ENCODE measurements at regions not wholly inside any gene's neighbourhood (a gene's known extent, or its start where the extent isn't known, plus 50 kb on each side); places are given as distances from the start of the nearest gene placed in this dataset.

GRCh38 chr7:119703895-119704294 is 569.1 kb upstream of the KCND2 start:
- TF ChIP-seq, protein P1, sequence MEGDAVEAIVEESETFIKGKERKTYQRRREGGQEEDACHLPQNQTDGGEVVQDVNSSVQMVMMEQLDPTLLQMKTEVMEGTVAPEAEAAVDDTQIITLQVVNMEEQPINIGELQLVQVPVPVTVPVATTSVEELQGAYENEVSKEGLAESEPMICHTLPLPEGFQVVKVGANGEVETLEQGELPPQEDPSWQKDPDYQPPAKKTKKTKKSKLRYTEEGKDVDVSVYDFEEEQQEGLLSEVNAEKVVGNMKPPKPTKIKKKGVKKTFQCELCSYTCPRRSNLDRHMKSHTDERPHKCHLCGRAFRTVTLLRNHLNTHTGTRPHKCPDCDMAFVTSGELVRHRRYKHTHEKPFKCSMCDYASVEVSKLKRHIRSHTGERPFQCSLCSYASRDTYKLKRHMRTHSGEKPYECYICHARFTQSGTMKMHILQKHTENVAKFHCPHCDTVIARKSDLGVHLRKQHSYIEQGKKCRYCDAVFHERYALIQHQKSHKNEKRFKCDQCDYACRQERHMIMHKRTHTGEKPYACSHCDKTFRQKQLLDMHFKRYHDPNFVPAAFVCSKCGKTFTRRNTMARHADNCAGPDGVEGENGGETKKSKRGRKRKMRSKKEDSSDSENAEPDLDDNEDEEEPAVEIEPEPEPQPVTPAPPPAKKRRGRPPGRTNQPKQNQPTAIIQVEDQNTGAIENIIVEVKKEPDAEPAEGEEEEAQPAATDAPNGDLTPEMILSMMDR (IDR thresholded peaks at IDR 0.05; ENCODE audit: borderline replicate concordance, insufficient read depth, low read depth, low read length), result no peak
- no peak overlapping the region for H3K4me3 ChIP-seq (ENCODE audit: low read depth, low read length)

GRCh38 chr7:119706608-119707007 is 566.4 kb upstream of the KCND2 start:
- TF ChIP-seq, protein P1 (IDR thresholded peaks at IDR 0.05; ENCODE audit: borderline replicate concordance, insufficient read depth, low read depth, low read length), result no peak
- H3K4me3 ChIP-seq (ENCODE audit: low read depth, low read length), result no peak overlapping the region

GRCh38 chr7:119708891-119709290 is 564.1 kb upstream of the KCND2 start:
- no peak overlapping the region for H3K4me3 ChIP-seq (ENCODE audit: low read depth, low read length)
- TF ChIP-seq, protein P1 (IDR thresholded peaks at IDR 0.05; ENCODE audit: borderline replicate concordance, insufficient read depth, low read depth, low read length), result no peak

DNA sequence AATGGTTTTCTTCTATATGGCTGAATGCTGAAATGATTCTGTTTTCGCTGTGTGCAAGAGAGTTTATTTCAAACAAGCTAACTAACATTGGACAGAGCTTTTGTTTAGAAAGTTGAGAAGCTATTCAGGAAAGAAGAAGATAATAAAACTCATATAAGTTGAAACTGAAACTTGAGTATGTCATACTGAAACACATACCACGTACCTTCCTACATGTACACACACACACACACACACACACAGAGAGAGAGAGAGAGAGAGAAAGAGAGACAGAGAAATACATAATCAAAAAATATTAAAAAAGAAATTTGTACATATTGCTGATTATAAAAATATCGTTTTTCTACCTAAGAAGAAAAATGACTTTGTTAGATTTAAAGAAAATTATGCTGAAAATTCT is 561.9 kb upstream of the KCND2 start:
- TF ChIP-seq, protein P1 (IDR thresholded peaks at IDR 0.05; ENCODE audit: borderline replicate concordance, insufficient read depth, low read depth, low read length), result no peak
- no peak overlapping the region for H3K4me3 ChIP-seq (ENCODE audit: low read depth, low read length)

DNA sequence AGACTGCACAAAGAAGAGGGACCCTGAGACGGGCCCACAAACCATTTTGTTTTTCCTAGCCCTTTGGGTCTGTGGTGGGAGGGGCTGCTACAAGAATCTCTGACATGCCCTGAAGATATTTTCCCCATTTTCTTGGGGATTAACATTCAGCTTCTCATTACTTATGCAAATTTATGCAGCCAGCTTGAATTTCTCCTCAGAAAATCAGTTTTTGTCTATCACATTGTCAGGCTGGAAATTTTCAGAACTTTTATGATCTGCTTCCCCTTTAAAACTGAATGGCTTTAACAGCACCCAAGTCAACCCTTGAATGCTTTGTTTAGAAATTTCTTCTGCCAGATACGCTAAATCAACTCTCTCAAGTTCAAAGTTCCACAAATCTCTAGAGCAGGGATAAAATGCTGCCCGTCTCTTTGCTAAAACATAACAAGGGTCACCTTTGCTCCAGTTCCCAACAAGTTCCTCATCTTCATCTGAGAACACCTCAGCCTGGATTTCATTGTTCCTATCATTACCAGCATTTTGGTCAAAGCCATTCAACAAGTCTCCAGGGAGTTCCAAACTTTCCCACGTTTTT is 560.0 kb upstream of the KCND2 start:
- TF ChIP-seq, protein P1 (IDR thresholded peaks at IDR 0.05; ENCODE audit: borderline replicate concordance, insufficient read depth, low read depth, low read length), result no peak
- H3K4me3 ChIP-seq (ENCODE audit: low read depth, low read length), result no peak overlapping the region

DNA sequence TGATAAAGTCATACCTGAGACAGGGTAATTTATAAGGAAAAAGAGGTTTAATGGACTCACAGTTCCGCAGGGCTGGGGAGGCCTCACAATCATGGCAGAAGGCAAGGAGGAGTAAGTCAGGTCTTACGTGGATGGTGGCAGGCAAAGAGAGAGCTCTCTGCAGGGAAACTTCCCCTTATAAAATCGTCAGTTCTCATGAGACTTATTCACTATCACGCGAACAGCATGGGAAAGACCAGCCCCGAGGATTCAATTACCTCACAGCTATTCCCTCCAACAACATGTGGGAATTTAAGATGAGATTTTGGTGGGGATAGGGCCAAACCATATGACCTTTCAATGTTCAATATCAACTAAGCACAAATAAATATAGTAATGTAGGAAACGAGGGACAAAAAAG is 559.4 kb upstream of the KCND2 start:
- H3K4me3 ChIP-seq (ENCODE audit: low read depth, low read length), result no peak overlapping the region
- TF ChIP-seq, protein P1 (IDR thresholded peaks at IDR 0.05; ENCODE audit: borderline replicate concordance, insufficient read depth, low read depth, low read length), result no peak

- TF ChIP-seq, protein P1 (IDR thresholded peaks at IDR 0.05; ENCODE audit: borderline replicate concordance, insufficient read depth, low read depth, low read length), result no peak
- H3K4me3 ChIP-seq (ENCODE audit: low read depth, low read length), result no peak overlapping the region
These were observed 552.4 kb upstream of the KCND2 start for GRCh38 chr7:119720541-119720940.
